H1 (cell line): ENCODE measurements at regions not wholly inside any gene's neighbourhood (a gene's known extent, or its start where the extent isn't known, plus 50 kb on each side); places are given as distances from the start of the nearest gene placed in this dataset.

ENCODE experiments used
- CTCF ChIA-PET: fragments of 300-600 bp; sonication (Branson Sonifier 250); formaldehyde crosslinking; loops from one replicate; lab custom pipeline; 2021; ENCODE audit not compliant: partially characterized antibody; lab: Charles Lee
- POLR2A ChIA-PET: fragments of 300-600 bp; sonication (Branson Sonifier 250); formaldehyde crosslinking; loops from one replicate; lab custom pipeline; 2021; ENCODE audit warnings: inconsistent platforms; ENCODE audit not compliant: partially characterized antibody; lab: Charles Lee
- DNase-seq, 2 experiments: peaks; one replicate each; pipeline versions ENCODE4 v3.0.0 to v3.0.0-alpha.2; 2010 to 2022; ENCODE audit warnings: low spot score in 2 of 2, low read depth in 1 of 2, mixed read lengths in 1 of 2
- FAIRE-seq: peaks from 2 replicates; lab custom pipeline; 2011; peaks lifted over from hg19 to GRCh38; lab: Jason Lieb, UNC
- H2AFZ ChIP-seq: 2 replicates; pipeline ENCODE4 v1.8.1; 2012; ENCODE audit warnings: low read length, inconsistent platforms
- H2AK5ac ChIP-seq: 2 replicates; pipeline ENCODE4 v1.6.1; 2013; ENCODE audit warnings: low read depth, low read length
- H2BK120ac ChIP-seq: replicated peaks from 2 replicates; pipeline ENCODE3; 2013; ENCODE audit warnings: low read depth, low read length, inconsistent platforms
- H2BK12ac ChIP-seq: 2 replicates; pipeline ENCODE4 v1.6.1; 2013; ENCODE audit warnings: low read depth, low read length
- H2BK15ac ChIP-seq: 2 replicates; pipeline ENCODE4 v1.6.1; 2013; ENCODE audit warnings: low read length
- H2BK20ac ChIP-seq: 2 replicates; pipeline ENCODE4 v1.6.1; 2013; ENCODE audit warnings: low read length
- H2BK5ac ChIP-seq: 2 replicates; pipeline ENCODE4 v1.6.1; 2013; ENCODE audit warnings: low read depth, low read length
- H3K14ac ChIP-seq: 2 replicates; pipeline ENCODE4 v1.6.1; 2013; ENCODE audit warnings: inconsistent platforms; ENCODE audit not compliant: insufficient read length
- H3K18ac ChIP-seq: 2 replicates; pipeline ENCODE4 v1.6.1; 2013; ENCODE audit warnings: low read length; ENCODE audit errors: extremely low read depth
- H3K23ac ChIP-seq: 2 replicates; pipeline ENCODE4 v1.6.1; 2013; ENCODE audit warnings: inconsistent platforms; ENCODE audit not compliant: insufficient read length
- H3K23me2 ChIP-seq: 2 replicates; pipeline ENCODE4 v1.6.1; 2013; ENCODE audit warnings: low read depth, low read length
- H3K27ac ChIP-seq: 2 replicates; pipeline ENCODE4 v1.6.1; 2011; ENCODE audit warnings: low read depth, low read length, inconsistent platforms
- H3K27me3 ChIP-seq, 4 experiments: replicated peaks in 1 of 4; 1 replicate in 1 of 4; 2 replicates in 3 of 4; pipeline versions ENCODE4 v1.6.1 to v1.8.1; 2011 to 2013; ENCODE audit warnings: low read length in 3 of 4, mild to moderate bottlenecking in 3 of 4, inconsistent platforms in 2 of 4, mixed read lengths in 2 of 4, moderate library complexity in 1 of 4; ENCODE audit not compliant: control insufficient read depth in 3 of 4, insufficient read depth in 3 of 4; ENCODE audit errors: extremely low read depth in 1 of 4
- H3K36me3 ChIP-seq, 4 experiments: 2 replicates each; pipeline versions ENCODE4 v1.6.1 to v1.8.1; 2011 to 2013; ENCODE audit warnings: mild to moderate bottlenecking in 4 of 4, low read length in 3 of 4, moderate library complexity in 2 of 4, control low read depth in 1 of 4, inconsistent platforms in 1 of 4; ENCODE audit not compliant: insufficient read depth in 4 of 4, control insufficient read depth in 2 of 4
- H3K4ac ChIP-seq: replicated peaks from 2 replicates; pipeline ENCODE3; 2013; ENCODE audit warnings: low read length, low read depth, mixed read lengths, inconsistent platforms; ENCODE audit not compliant: insufficient read length
- H3K4me1 ChIP-seq, 4 experiments: replicated peaks in 1 of 4; 1 replicate in 1 of 4; 2 replicates in 3 of 4; pipeline versions ENCODE4 v1.6.1 to v1.8.1; 2011 to 2013; ENCODE audit warnings: low read length in 3 of 4, inconsistent platforms in 2 of 4, mixed read lengths in 1 of 4; ENCODE audit not compliant: insufficient read depth in 4 of 4, control insufficient read depth in 3 of 4
- H3K4me2 ChIP-seq, 2 experiments: 2 replicates each; pipeline versions ENCODE4 v1.6.1 to v1.8.1; 2011 to 2013; ENCODE audit warnings: low read depth in 2 of 2, low read length in 2 of 2, control low read depth in 1 of 2, inconsistent platforms in 1 of 2, mild to moderate bottlenecking in 1 of 2; ENCODE audit not compliant: insufficient read depth in 1 of 2
- H3K4me3 ChIP-seq, 4 experiments: fragments of 200-600, 300-600 bp in 1 of 4; sonication (generic), shearing (Covaris generic), sonication (Bioruptor Twin) in 1 of 4; 2 replicates each; pipeline versions ENCODE4 v1.5.1 to v1.8.1; 2011 to 2016; ENCODE audit warnings: low read length in 4 of 4, low read depth in 3 of 4, control low read depth in 2 of 4, inconsistent platforms in 2 of 4, mild to moderate bottlenecking in 2 of 4, mixed read lengths in 1 of 4, moderate library complexity in 1 of 4; ENCODE audit not compliant: insufficient read depth in 2 of 4; ENCODE audit errors: extremely low read depth in 1 of 4
- H3K56ac ChIP-seq: replicated peaks from 2 replicates; pipeline ENCODE3; 2013; ENCODE audit warnings: low read depth, mild to moderate bottlenecking, mixed read lengths, low read length, inconsistent platforms; ENCODE audit not compliant: insufficient read length
- H3K79me1 ChIP-seq: 2 replicates; pipeline ENCODE4 v1.6.1; 2013; ENCODE audit warnings: low read depth, low read length, control low read depth
- H3K79me2 ChIP-seq, 2 experiments: 2 replicates each; pipeline versions ENCODE4 v1.6.1 to v1.8.1; 2012 to 2013; ENCODE audit warnings: low read length in 2 of 2, mild to moderate bottlenecking in 2 of 2, inconsistent platforms in 1 of 2; ENCODE audit not compliant: insufficient read depth in 2 of 2, control insufficient read depth in 1 of 2
- H3K9ac ChIP-seq, 4 experiments: replicated peaks in 1 of 4; 1 replicate in 1 of 4; 2 replicates in 3 of 4; pipeline versions ENCODE4 v1.6.1 to v1.8.1; 2011 to 2013; ENCODE audit warnings: low read depth in 3 of 4, low read length in 3 of 4, control low read depth in 2 of 4, mild to moderate bottlenecking in 2 of 4, moderate library complexity in 2 of 4, inconsistent platforms in 1 of 4; ENCODE audit errors: extremely low read depth in 1 of 4
- H3K9me3 ChIP-seq, 2 experiments: 2 replicates each; pipeline versions ENCODE4 v1.6.1 to v1.8.1; 2012 to 2013; ENCODE audit warnings: mild to moderate bottlenecking in 2 of 2, moderate library complexity in 2 of 2, control low read depth in 1 of 2, inconsistent platforms in 1 of 2, low read depth in 1 of 2, low read length in 1 of 2, mixed read lengths in 1 of 2; ENCODE audit not compliant: insufficient read depth in 2 of 2
- H4K20me1 ChIP-seq, 2 experiments: replicated peaks in 1 of 2; 2 replicates each; pipeline versions ENCODE3 to v1.8.1; 2011 to 2013; ENCODE audit warnings: inconsistent platforms in 2 of 2, low read length in 2 of 2, mild to moderate bottlenecking in 1 of 2; ENCODE audit not compliant: insufficient read depth in 2 of 2, control insufficient read depth in 1 of 2
- H4K5ac ChIP-seq: 2 replicates; pipeline ENCODE4 v1.6.1; 2013; ENCODE audit warnings: low read length, low read depth, mixed read lengths, inconsistent platforms; ENCODE audit not compliant: insufficient read length
- H4K8ac ChIP-seq: 2 replicates; pipeline ENCODE4 v1.8.0; 2013; ENCODE audit warnings: mild to moderate bottlenecking, moderate library complexity, low read length, inconsistent platforms; ENCODE audit not compliant: insufficient read depth; ENCODE audit errors: extremely low read depth
- H4K91ac ChIP-seq: replicated peaks from 2 replicates; pipeline ENCODE3; 2013; ENCODE audit warnings: low read length, mixed read lengths, inconsistent platforms; ENCODE audit not compliant: insufficient read length
- HDAC2 ChIP-seq, 2 experiments: fragments of 300-600 bp in 1 of 2; sonication (generic) in 1 of 2; IDR thresholded peaks; 2 replicates each; pipeline ENCODE4 v1.6.1; 2011 to 2012; ENCODE audit warnings: low read depth in 2 of 2, low read length in 2 of 2, mild to moderate bottlenecking in 2 of 2, moderate library complexity in 2 of 2, borderline replicate concordance in 1 of 2, inconsistent platforms in 1 of 2
- RBBP5 ChIP-seq: IDR thresholded peaks from 2 replicates; pipeline ENCODE4 v1.7.1; 2012; ENCODE audit warnings: low read depth, mild to moderate bottlenecking, inconsistent platforms, low read length, moderate library complexity, borderline replicate concordance
- RXRA ChIP-seq: IDR thresholded peaks from 2 replicates; pipeline ENCODE4 v1.6.1; 2011; ENCODE audit warnings: low read depth, mild to moderate bottlenecking, low read length, moderate library complexity; ENCODE audit not compliant: insufficient read depth
- SIN3A ChIP-seq, 2 experiments: IDR thresholded peaks in 1 of 2; conservative IDR thresholded peaks in 1 of 2; 2 replicates each; pipeline ENCODE4 v1.6.1; 2011 to 2012; ENCODE audit warnings: low read length in 2 of 2, improper control_type of control experiment in 1 of 2, low read depth in 1 of 2, mild to moderate bottlenecking in 1 of 2
- WGBS, 2 experiments: shearing (Covaris generic) in 1 of 2; methylation state at CpG; one replicate each; pipeline versions ENCODE4 v1.1.6 to v1.1.7; 2013 to 2015; ENCODE audit warnings: low lambda C conversion rate in 2 of 2, mixed read lengths in 2 of 2, inconsistent platforms in 1 of 2, low coverage in 1 of 2, missing lambda C conversion rate in 1 of 2; ENCODE audit not compliant: insufficient replicate concordance in 2 of 2, insufficient coverage in 1 of 2, insufficient read length in 1 of 2; ENCODE audit errors: extremely low coverage in 1 of 2, missing lambda C conversion rate in 1 of 2; 5-methylcytosine and 5-hydroxymethylcytosine counted together

GRCh38 chr6:164210323-164210722 is 795.8 kb downstream of the QKI start:
- no peak for FAIRE-seq
- POLR2A ChIA-PET: no interaction called here
- no peak for TF ChIP-seq RBBP5
- TF ChIP-seq RXRA: no peak
- TF ChIP-seq SIN3A (conservative IDR thresholded peaks at IDR 0.05 in 1 of 2, IDR thresholded peaks at IDR 0.05 in 1 of 2; ENCODE audit: low read depth in 1 of 2, low read length in 2 of 2): no peak
- no peak for TF ChIP-seq HDAC2 (IDR thresholded peaks at IDR 0.05; ENCODE audit: borderline replicate concordance in 1 of 2, low read depth in 2 of 2, low read length in 2 of 2)

More at GRCh38 chr6:164210323-164210722, 795.8 kb downstream of the QKI start:
- no peak for DNase-seq
- Histone ChIP-seq H2AK5ac (no peak overlapping the region), H3K4me2 (no peak overlapping the region), H3K27me3 (no peaks in the 10 kb centered on the region), H3K79me2 (no peaks in the 10 kb centered on the region), H3K23ac (no peak overlapping the region), H2BK20ac (no peak overlapping the region), H3K56ac (no peak overlapping the region), H4K20me1 (no peaks in the 10 kb centered on the region), H3K14ac (no peak overlapping the region), H3K4me3 (no peak overlapping the region), H2AFZ (no peak overlapping the region), H2BK120ac (no peak overlapping the region), H3K27ac (no peak overlapping the region), H2BK5ac (no peak overlapping the region), H3K9me3 (peaks cover 2 to 9% of the 10 kb centered on the region in 2 experiments; a peak in 1 of 4 replicates), H3K4me1 (no peaks in the 10 kb centered on the region), H3K4ac (no peak overlapping the region), H4K5ac (no peak overlapping the region), H3K23me2 (no peaks in the 10 kb centered on the region; the same call in 1 of the 2 replicates), H3K36me3 (0 out of 8 replicates have a peak, but pooled peaks cover 0 to 2% (median 0%) of the 10 kb centered on the region in 4 experiments), H4K91ac (no peak overlapping the region), H2BK12ac (no peak overlapping the region), H3K18ac (no peak overlapping the region), H3K79me1 (no peaks in the 10 kb centered on the region), H3K9ac (no peak overlapping the region), H2BK15ac (no peak overlapping the region), H4K8ac (no peak overlapping the region)
- CTCF ChIA-PET: no interaction called here
- WGBS, 2 experiments: 87% methylated on average over 2 of the region's 2 CpGs; no CpG with 5 or more reads in 1 of the 2 experiments
